Transverse colon (tissue), 4 donors: ENCODE measurements at regions not wholly inside any gene's neighbourhood (a gene's known extent, or its start where the extent isn't known, plus 50 kb on each side); places are given as distances from the start of the nearest gene placed in this dataset.

Experiments
- CTCF ChIP-seq, 5 experiments: fragments of 200-600 bp in 3 of 5; fragments of 450-650 bp in 2 of 5; sonication (generic) in 3 of 5; IDR thresholded peaks; 1 replicate in 2 of 5; 2 replicates in 3 of 5; pipeline ENCODE4 v1.5.1; 2016 to 2017; ENCODE audit warnings: antibody characterized with exemption in 5 of 5, inconsistent platforms in 3 of 5, mild to moderate bottlenecking in 2 of 5, moderate library complexity in 1 of 5
- EP300 ChIP-seq: sonication (generic); formaldehyde crosslinking; IDR thresholded peaks from one replicate; pipeline ENCODE4 v1.6.1; 2017; ENCODE audit warnings: antibody characterized with exemption, low read depth
- POLR2A ChIP-seq: fragments of 450-650 bp; IDR thresholded peaks from one replicate; pipeline ENCODE4 v1.6.1; 2016; ENCODE audit warnings: antibody characterized with exemption, mild to moderate bottlenecking, moderate library complexity
- POLR2AphosphoS5 ChIP-seq, 3 donors: sonication (generic); formaldehyde crosslinking; IDR thresholded peaks; one replicate each; pipeline ENCODE4 v1.6.1; 2016; ENCODE audit warnings: antibody characterized with exemption in 3 of 3

- TF ChIP-seq CTCF (IDR thresholded peaks at IDR 0.05) = no peak
- TF ChIP-seq POLR2AphosphoS5 (IDR thresholded peaks at IDR 0.05) = no peak
- TF ChIP-seq EP300 = no peak
- TF ChIP-seq POLR2A = no peak
These were observed 301.0 kb downstream of the DOCK8 start for GRCh38 chr9:515665-516064.
